Endodermal cell (in vitro differentiated cells): ENCODE measurements at regions not wholly inside any gene's neighbourhood (a gene's known extent, or its start where the extent isn't known, plus 50 kb on each side); places are given as distances from the start of the nearest gene placed in this dataset.

Experiments used
- DNase-seq: peaks from one replicate; pipeline ENCODE4 v3.0.0-alpha.2; 2017
- H3K27ac ChIP-seq: 2 replicates; pipeline ENCODE4 v1.5.1; 2013; ENCODE audit warnings: mild to moderate bottlenecking, low read depth, low read length, moderate library complexity
- H3K27me3 ChIP-seq: 2 replicates; pipeline ENCODE4 v1.6.1; 2013; ENCODE audit warnings: mild to moderate bottlenecking, low read length, moderate library complexity; ENCODE audit not compliant: insufficient read depth, control insufficient read depth, poor library complexity, severe bottlenecking
- H3K36me3 ChIP-seq: 2 replicates; pipeline ENCODE4 v1.7.0; 2013; ENCODE audit warnings: mild to moderate bottlenecking, low read length, moderate library complexity; ENCODE audit not compliant: control insufficient read depth, insufficient read depth
- H3K4me1 ChIP-seq: one replicate; pipeline ENCODE4 v1.7.0; 2013; ENCODE audit warnings: low read length; ENCODE audit not compliant: control insufficient read depth, insufficient read depth
- H3K4me3 ChIP-seq: 2 replicates; pipeline ENCODE4 v1.5.1; 2013; ENCODE audit warnings: mild to moderate bottlenecking, low read length, moderate library complexity
- H3K9ac ChIP-seq: 2 replicates; pipeline ENCODE4 v1.6.1; 2013; ENCODE audit warnings: mild to moderate bottlenecking, low read length, moderate library complexity; ENCODE audit not compliant: poor library complexity, severe bottlenecking; ENCODE audit errors: extremely low read depth
- H3K9me3 ChIP-seq: 2 replicates; pipeline ENCODE4 v1.6.1; 2013; ENCODE audit warnings: mild to moderate bottlenecking, low read length, moderate library complexity; ENCODE audit not compliant: control insufficient read depth
- H3K27ac Mint-ChIP-seq: 2 replicates; pipeline ENCODE4 v1.8.0; 2020; ENCODE audit warnings: mixed read lengths
- H3K27me3 Mint-ChIP-seq: 2 replicates; pipeline ENCODE4 v1.8.0; 2021; ENCODE audit warnings: mild to moderate bottlenecking, mixed read lengths; ENCODE audit not compliant: insufficient read depth
- H3K36me3 Mint-ChIP-seq: 2 replicates; pipeline ENCODE4 v1.8.0; 2020; ENCODE audit warnings: low read depth, mixed read lengths
- H3K4me1 Mint-ChIP-seq: 2 replicates; pipeline ENCODE4 v1.8.0; 2020; ENCODE audit warnings: mixed read lengths
- H3K4me3 Mint-ChIP-seq: 2 replicates; pipeline ENCODE4 v1.8.0; 2020; ENCODE audit warnings: mild to moderate bottlenecking, moderate library complexity, mixed read lengths
- H3K9me3 Mint-ChIP-seq: 2 replicates; pipeline ENCODE4 v1.8.0; 2020; ENCODE audit warnings: mild to moderate bottlenecking, mixed read lengths
- CTCF ChIP-seq: fragments of 200-600 bp; sonication (generic); conservative IDR thresholded peaks from 2 replicates; pipeline ENCODE4 v1.5.0; 2021; ENCODE audit warnings: antibody characterized with exemption, mild to moderate bottlenecking
- WGBS, 2 experiments: methylation state at CpG; one replicate each; pipeline versions ENCODE4 v1.1.5 to v1.1.7; 2013; ENCODE audit warnings: missing lambda C conversion rate in 2 of 2, mixed read lengths in 1 of 2; ENCODE audit not compliant: insufficient coverage in 1 of 2, insufficient read length in 1 of 2; 5-methylcytosine and 5-hydroxymethylcytosine counted together

GRCh38 chr5:115402092-115402491 is 105.6 kb upstream of the CCDC112 start:
- H3K27me3 Mint-ChIP-seq: no peaks in the 10 kb centered on the region
- no peaks in the 10 kb centered on the region for H3K4me1 Mint-ChIP-seq
- no peak overlapping the region for H3K4me3 Mint-ChIP-seq
- Histone ChIP-seq H3K36me3 (no peaks in the 10 kb centered on the region), H3K9ac (no peak overlapping the region), H3K4me1 (no peaks in the 10 kb centered on the region), H3K9me3 (no peaks in the 10 kb centered on the region), H3K27ac (no peak overlapping the region), H3K27me3 (no peaks in the 10 kb centered on the region), H3K4me3 (no peak overlapping the region)
- H3K9me3 Mint-ChIP-seq: no peaks in the 10 kb centered on the region
- no peak for DNase-seq
- no peaks in the 10 kb centered on the region for H3K36me3 Mint-ChIP-seq
- 53 to 71% methylated on average over 3 to 4 of the region's 4 CpGs for WGBS, 2 experiments
- TF ChIP-seq CTCF: no peak
- no peak overlapping the region for H3K27ac Mint-ChIP-seq

- Histone ChIP-seq H3K9ac (no peak overlapping the region), H3K27ac (no peak overlapping the region), H3K4me3 (no peak overlapping the region), H3K36me3 (no peaks in the 10 kb centered on the region), H3K27me3 (no peaks in the 10 kb centered on the region), H3K4me1 (no peaks in the 10 kb centered on the region), H3K9me3 (no peaks in the 10 kb centered on the region)
- H3K36me3 Mint-ChIP-seq: no peaks in the 10 kb centered on the region
- H3K27ac Mint-ChIP-seq: no peak overlapping the region
- no peak for DNase-seq
- no peaks in the 10 kb centered on the region for H3K4me1 Mint-ChIP-seq
- peaks cover 4% of the 10 kb centered on the region for H3K9me3 Mint-ChIP-seq
- 87% methylated on average over 1 of the region's 1 CpG; no CpG with 5 or more reads in 1 of the 2 experiments for WGBS, 2 experiments
- peaks cover 2% of the 10 kb centered on the region for H3K27me3 Mint-ChIP-seq
- no peak for TF ChIP-seq CTCF
- H3K4me3 Mint-ChIP-seq: no peak overlapping the region
Measured at GRCh38 chr5:115398719-115399118, 102.3 kb upstream of the CCDC112 start.

- Histone ChIP-seq H3K4me3 (no peak overlapping the region), H3K9me3 (no peaks in the 10 kb centered on the region), H3K36me3 (no peaks in the 10 kb centered on the region), H3K9ac (no peak overlapping the region), H3K27ac (no peak overlapping the region), H3K4me1 (no peaks in the 10 kb centered on the region), H3K27me3 (no peaks in the 10 kb centered on the region)
- Mint-ChIP-seq H3K4me3 (no peak overlapping the region), H3K27me3 (peaks cover 8% of the 10 kb centered on the region), H3K9me3 (peaks cover 4% of the 10 kb centered on the region), H3K36me3 (no peaks in the 10 kb centered on the region), H3K4me1 (no peaks in the 10 kb centered on the region), H3K27ac (no peak overlapping the region)
- DNase-seq: no peak
- no peak for TF ChIP-seq CTCF
- 78 to 87% methylated on average over 1 to 2 of the region's 2 CpGs for WGBS, 2 experiments
Measured at GRCh38 chr5:115396688-115397087, 100.2 kb upstream of the CCDC112 start.
